ENCODE measurements at regions not wholly inside any gene's neighbourhood (a gene's known extent, or its start where the extent isn't known, plus 50 kb on each side); places are given as distances from the start of the nearest gene placed in this dataset.

- TF ChIP-seq POLR2AphosphoS5 (IDR thresholded peaks at IDR 0.05; ENCODE audit: low read depth, low read length) (no peak), CTCF (IDR thresholded peaks at IDR 0.05) (no peak)
These were observed 285.5 kb downstream of the HACE1 start for GRCh38 chr6:104574135-104574750.

Data from Panc1 (cell line).